ENCODE measurements at regions not wholly inside any gene's neighbourhood (a gene's known extent, or its start where the extent isn't known, plus 50 kb on each side); places are given as distances from the start of the nearest gene placed in this dataset.

DNA sequence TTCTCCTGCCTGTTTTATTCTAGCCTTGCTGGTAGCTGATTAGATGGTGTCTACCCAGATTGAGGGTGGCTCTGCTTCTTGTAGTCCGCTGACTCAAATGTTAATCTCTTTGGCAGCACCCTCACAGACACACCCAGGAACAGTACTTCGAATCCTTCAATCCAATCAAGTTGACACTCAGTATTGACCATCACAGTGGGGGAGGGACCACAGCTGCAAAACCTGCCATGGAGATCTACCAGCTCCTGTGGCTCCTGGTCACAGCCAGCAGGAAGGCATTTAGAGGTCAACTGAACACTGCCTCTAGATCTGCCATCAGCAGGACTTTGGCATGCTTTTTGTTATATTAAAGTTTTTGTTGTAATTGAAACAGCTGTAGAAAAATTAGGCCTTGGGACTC lies 146.9 kb downstream of the RWDD3 start (continued):
- TF ChIP-seq ZBTB10 (tag by site-specific recombination; IDR thresholded peaks at IDR 0.05) (no peak), ZNF132 (tag by site-specific recombination; IDR thresholded peaks at IDR 0.05; ENCODE audit: borderline replicate concordance) (no peak), ZNF266 (tag by site-specific recombination; IDR thresholded peaks at IDR 0.05; ENCODE audit: low read depth) (no peak), ZNF658 (tag by site-specific recombination; IDR thresholded peaks at IDR 0.05) (no peak), ZNF416 (tag by site-specific recombination; IDR thresholded peaks at IDR 0.05) (no peak), ZSCAN18 (tag by site-specific recombination; IDR thresholded peaks at IDR 0.05) (no peak), ZNF645 (tag by site-specific recombination; IDR thresholded peaks at IDR 0.05) (no peak)

DNA sequence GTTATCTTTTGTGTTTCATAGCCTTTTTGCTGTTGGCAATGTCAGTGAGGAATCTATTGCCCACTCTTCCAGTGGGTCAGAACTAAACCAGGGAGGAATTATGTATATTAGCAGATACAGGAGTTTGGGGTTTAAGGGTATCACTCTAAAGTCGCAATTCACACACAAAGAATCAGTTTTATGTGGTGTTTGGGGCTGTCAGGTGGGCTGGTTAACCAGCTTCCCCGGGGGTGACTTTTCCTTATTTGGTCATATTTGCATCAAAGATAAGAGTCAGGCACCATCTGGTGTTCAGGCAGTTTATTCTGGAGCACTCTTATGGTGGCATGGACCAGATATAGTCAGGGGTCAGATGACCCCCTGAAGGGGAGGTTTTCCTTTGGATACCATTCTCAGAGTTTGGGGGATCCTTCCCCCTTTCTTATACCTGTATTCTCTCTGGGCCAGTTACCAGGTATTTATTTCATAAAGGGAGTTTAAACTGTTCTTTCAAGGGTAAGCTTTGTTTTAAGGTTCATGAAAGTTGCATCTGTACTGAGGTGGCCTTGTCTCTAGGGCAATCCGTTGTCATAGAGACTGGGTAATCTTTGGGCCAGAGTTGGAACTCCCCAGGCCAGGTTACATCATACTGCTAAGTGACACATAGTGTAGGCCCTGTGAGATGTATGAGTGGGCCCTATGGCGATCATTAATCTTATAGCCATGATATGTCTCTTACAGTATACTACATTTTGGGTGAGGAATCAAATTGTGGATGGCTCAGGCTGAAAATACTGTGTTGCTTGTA lies 148.2 kb downstream of the RWDD3 start:
- Histone ChIP-seq H3K27ac (ENCODE audit: extremely low read depth, low read depth, low read length) (no peak overlapping the region), H3K4me3 (ENCODE audit: low read depth, low read length) (no peak overlapping the region), H3K9me3 (ENCODE audit: control insufficient read depth, insufficient read depth, low read depth, low read length) (no peaks in the 10 kb centered on the region), H3K36me3 (ENCODE audit: control insufficient read depth in 2 of 2, insufficient read depth in 1 of 2, low read length in 2 of 2) (no peaks in the 10 kb centered on the region), H3K4me1 (ENCODE audit: control insufficient read depth, insufficient read depth, low read length) (no peaks in the 10 kb centered on the region)
- CTCF ChIA-PET: interaction anchor here (0.7 kb wide), 1 partner anchor 72 kb away, joined by 3 read pairs; no protein-coding TSS in a partner anchor
- no peak for TF ChIP-seq ZNF777 (tag by site-specific recombination; IDR thresholded peaks at IDR 0.05; ENCODE audit: borderline replicate concordance)
- TF ChIP-seq, protein P1, sequence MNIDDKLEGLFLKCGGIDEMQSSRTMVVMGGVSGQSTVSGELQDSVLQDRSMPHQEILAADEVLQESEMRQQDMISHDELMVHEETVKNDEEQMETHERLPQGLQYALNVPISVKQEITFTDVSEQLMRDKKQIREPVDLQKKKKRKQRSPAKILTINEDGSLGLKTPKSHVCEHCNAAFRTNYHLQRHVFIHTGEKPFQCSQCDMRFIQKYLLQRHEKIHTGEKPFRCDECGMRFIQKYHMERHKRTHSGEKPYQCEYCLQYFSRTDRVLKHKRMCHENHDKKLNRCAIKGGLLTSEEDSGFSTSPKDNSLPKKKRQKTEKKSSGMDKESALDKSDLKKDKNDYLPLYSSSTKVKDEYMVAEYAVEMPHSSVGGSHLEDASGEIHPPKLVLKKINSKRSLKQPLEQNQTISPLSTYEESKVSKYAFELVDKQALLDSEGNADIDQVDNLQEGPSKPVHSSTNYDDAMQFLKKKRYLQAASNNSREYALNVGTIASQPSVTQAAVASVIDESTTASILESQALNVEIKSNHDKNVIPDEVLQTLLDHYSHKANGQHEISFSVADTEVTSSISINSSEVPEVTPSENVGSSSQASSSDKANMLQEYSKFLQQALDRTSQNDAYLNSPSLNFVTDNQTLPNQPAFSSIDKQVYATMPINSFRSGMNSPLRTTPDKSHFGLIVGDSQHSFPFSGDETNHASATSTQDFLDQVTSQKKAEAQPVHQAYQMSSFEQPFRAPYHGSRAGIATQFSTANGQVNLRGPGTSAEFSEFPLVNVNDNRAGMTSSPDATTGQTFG (tag by site-specific recombination; IDR thresholded peaks at IDR 0.05; ENCODE audit: borderline replicate concordance): no peak
- TF ChIP-seq PRDM4 (tag by site-specific recombination; IDR thresholded peaks at IDR 0.05): no peak
- no peak for TF ChIP-seq ZNF645 (tag by site-specific recombination; IDR thresholded peaks at IDR 0.05)
- no peak for TF ChIP-seq ZNF214 (tag by site-specific recombination; IDR thresholded peaks at IDR 0.05; ENCODE audit: borderline replicate concordance)
- no peak for TF ChIP-seq ZNF529 (tag by site-specific recombination; IDR thresholded peaks at IDR 0.05; ENCODE audit: insufficient replicate concordance)
- no peak for TF ChIP-seq ZNF837 (tag by site-specific recombination; IDR thresholded peaks at IDR 0.05)
- no peak for TF ChIP-seq ZNF138 (tag by site-specific recombination; IDR thresholded peaks at IDR 0.05; ENCODE audit: borderline replicate concordance)
- TF ChIP-seq GFI1B (tag by site-specific recombination; IDR thresholded peaks at IDR 0.05): no peak
- no peak for TF ChIP-seq OSR2 (tag by site-specific recombination; IDR thresholded peaks at IDR 0.05)
- TF ChIP-seq SCRT2 (tag by site-specific recombination; IDR thresholded peaks at IDR 0.05): no peak
- POLR2A ChIA-PET: no interaction called here

Data from HEK293 (cell line).